Body of pancreas (tissue), 4 donors: ENCODE measurements at regions not wholly inside any gene's neighbourhood (a gene's known extent, or its start where the extent isn't known, plus 50 kb on each side); places are given as distances from the start of the nearest gene placed in this dataset.

Source experiments
- CTCF ChIP-seq, 7 experiments: fragments of 450-650 bp in 4 of 7; fragments of 200-600 bp in 3 of 7; sonication (generic) in 3 of 7; IDR thresholded peaks; one replicate each; pipeline ENCODE4 v1.5.1; 2016 to 2019; ENCODE audit warnings: antibody characterized with exemption in 7 of 7
- POLR2A ChIP-seq, 3 donors: fragments of 450-650 bp; IDR thresholded peaks; one replicate each; pipeline ENCODE4 v1.6.1; 2016; ENCODE audit warnings: antibody characterized with exemption in 3 of 3, mild to moderate bottlenecking in 2 of 3

GRCh38 chr9:85223506-85224125 lies 518.1 kb downstream of the AGTPBP1 start:
- TF ChIP-seq POLR2A (IDR thresholded peaks at IDR 0.05) (no peak), CTCF (IDR thresholded peaks at IDR 0.05) (no peak)
